Cardiac fibroblast (primary cell): ENCODE measurements at regions not wholly inside any gene's neighbourhood (a gene's known extent, or its start where the extent isn't known, plus 50 kb on each side); places are given as distances from the start of the nearest gene placed in this dataset.

Experiments used
- DNase-seq, 2 donors: peaks; one replicate each; pipeline versions ENCODE4 v3.0.0 to v3.0.0-alpha.2; 2010; ENCODE audit warnings: low read depth in 2 of 2
- H3K4me3 ChIP-seq, 2 donors: replicated peaks in 1 of 2; 1 replicate in 1 of 2; 2 replicates in 1 of 2; pipeline ENCODE4 v1.5.1; 2011; ENCODE audit warnings: low read depth in 2 of 2, low read length in 2 of 2, mild to moderate bottlenecking in 2 of 2, moderate library complexity in 1 of 2
- CTCF ChIP-seq: IDR thresholded peaks from one replicate; pipeline ENCODE4 v1.5.1; 2011; ENCODE audit warnings: low read depth, mild to moderate bottlenecking, low read length, inconsistent platforms

DNA sequence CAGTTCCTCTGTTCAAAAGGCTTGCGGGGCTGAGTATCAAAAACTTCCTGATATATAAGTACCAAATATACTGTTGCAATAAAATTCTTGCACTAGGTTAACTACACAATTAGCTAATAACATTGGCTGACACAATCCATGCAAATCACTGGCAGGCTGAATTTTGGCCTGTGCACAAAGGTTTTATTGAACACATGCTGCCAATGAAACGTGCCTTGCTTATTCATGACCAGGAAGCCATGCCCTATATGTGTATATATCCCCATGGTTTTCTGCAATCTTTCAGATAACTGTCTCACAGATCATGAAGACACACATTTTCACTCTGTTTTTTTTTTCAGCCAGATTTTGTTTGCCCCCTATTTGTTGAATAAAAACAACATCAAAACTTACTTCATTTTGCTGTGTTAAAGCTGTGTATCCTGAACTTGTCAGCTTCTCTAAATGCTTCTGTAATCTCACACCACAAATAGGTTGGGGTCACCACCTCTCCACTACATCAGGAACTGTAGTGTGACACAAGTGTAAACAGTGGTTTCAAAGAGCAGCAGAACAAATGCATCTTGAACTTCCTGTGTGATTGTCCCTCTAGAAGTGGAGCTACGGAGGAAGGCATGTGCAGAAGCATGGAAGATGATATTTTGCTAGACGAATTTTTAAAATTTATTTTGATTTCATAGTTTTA, 920.7 kb upstream of the NR2F2 start:
- peak in 1 of 2 donors; percentile 13 for DNase-seq
- TF ChIP-seq CTCF = no peak
- H3K4me3 ChIP-seq = no peak overlapping the region

DNA sequence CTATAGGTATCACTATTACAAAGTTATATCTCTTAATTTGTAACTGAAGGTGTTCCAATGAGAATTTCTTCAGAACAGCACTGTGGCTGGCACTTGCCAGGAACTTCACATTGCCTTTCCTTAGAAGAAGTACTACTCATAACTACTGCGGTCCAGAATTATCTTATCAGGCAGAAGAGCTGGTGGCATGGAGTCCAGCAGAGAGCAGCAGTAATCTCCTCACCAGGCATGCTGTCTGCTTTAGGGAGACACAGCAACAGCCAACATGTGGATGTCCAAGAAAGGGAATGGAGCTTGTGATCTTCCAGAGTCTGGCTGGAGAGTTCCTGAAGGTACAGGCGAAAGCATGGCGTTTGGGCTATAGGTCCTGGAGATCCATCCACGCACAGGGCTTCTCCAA, 919.7 kb upstream of the NR2F2 start:
- no peak for TF ChIP-seq CTCF
- DNase-seq = peak in 1 of 2 donors; percentile 44
- no peak overlapping the region for H3K4me3 ChIP-seq

- H3K4me3 ChIP-seq = no peak overlapping the region
- TF ChIP-seq CTCF = no peak
- no peak for DNase-seq
Measured at GRCh38 chr15:95416576-95416975, 913.9 kb upstream of the NR2F2 start.

DNA sequence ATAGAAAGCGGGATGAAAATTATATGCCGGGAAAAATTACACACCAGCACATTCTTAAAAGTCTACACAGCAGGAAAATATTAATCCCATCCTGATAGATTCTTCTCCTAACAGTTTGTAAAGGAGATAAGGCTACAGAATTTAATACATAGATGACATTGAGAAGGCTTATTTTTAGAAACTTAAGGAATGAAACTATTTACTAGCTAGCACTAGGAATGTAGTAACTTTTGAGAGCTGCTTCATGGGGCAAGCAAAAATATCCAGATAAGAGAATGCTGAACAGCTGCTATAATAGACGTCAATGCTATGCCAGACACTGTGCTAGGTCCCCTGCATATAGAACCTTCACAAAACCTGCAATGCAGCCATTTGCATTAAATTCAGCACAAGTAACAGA, 912.7 kb upstream of the NR2F2 start:
- H3K4me3 ChIP-seq = no peak overlapping the region
- peak in 1 of 2 donors; percentile 58 for DNase-seq
- no peak for TF ChIP-seq CTCF

DNA sequence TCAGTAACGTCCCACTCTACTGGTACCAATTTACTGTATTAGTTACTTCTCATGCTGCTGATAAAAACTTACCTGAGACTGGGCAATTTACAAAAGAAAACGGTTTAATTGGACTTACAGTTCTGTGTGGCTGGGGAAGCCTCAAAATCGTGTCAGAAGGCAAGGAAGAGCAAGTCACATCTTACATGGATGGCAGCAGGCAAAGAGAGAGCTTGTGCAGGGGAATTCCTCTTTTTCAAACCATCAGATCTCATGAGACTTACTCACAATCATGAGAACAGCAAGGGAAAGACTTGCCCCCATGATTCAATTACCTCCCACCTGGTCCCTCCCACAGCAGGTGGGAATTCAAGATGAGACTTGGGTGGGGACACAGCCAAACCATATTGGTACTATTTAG, 908.2 kb upstream of the NR2F2 start:
- no peak for TF ChIP-seq CTCF
- DNase-seq = no peak

DNA sequence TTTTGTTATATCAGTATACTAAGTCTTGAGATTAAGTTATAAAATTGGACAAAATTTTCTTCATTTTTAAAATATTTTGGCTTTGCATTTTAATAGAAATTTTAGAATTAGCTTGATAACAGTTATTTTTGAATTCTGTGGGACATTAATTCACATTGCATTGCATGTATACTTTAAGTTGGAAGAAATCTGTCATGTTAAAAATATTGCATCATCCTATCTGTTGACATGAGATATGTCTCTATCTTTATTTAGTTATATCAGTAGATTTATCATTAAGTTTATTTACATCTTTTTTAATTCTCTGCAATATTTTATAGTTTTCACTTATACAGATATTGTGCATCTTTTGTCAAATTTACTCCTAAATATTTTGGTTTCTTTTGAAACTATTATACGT, 904.6 kb upstream of the NR2F2 start:
- no peak for DNase-seq
- TF ChIP-seq CTCF = no peak
- H3K4me3 ChIP-seq = no peak overlapping the region

More for the DNA sequence above, 908.2 kb upstream of the NR2F2 start:
- no peak overlapping the region for H3K4me3 ChIP-seq

DNA sequence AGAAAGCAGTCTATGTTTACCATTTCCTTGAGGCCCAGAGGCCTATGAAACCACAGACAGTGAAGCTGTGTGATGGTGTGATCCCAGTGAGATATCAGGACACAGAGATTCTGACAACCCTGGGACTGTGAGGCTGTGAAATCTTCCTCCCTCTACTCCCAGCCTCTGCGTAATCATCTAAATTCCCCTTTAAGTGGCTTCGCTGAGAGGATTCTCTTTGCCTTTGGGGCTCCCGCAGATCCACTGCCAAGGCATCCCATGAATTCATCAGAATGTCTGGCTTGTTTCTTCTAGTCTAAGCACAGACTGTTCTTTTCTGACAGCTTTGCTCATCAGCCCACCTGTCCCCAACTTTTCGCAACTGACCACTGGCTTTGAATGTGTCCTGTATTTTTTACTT, 901.2 kb upstream of the NR2F2 start:
- TF ChIP-seq CTCF = no peak

More for the DNA sequence above, 901.2 kb upstream of the NR2F2 start:
- DNase-seq = no peak
- no peak overlapping the region for H3K4me3 ChIP-seq
